GM19438 (cell line): ENCODE measurements at regions not wholly inside any gene's neighbourhood (a gene's known extent, or its start where the extent isn't known, plus 50 kb on each side); places are given as distances from the start of the nearest gene placed in this dataset.
"Not testable (repeated sequence)": the region's sequence is repeated elsewhere in the genome, so short reads cannot be mapped to it uniquely, and the experiment has no call there.

Experiments used
- ATAC-seq: cut with Tn5 transposase; IDR thresholded peaks from one replicate; pipeline ENCODE4 v1.9.1; 2021; ENCODE audit warnings: low read depth; ENCODE audit not compliant: unreplicated experiment

GRCh38 chr2:89198026-89198425, 506.6 kb downstream of the RPIA start:
- not testable (repeated sequence) for ATAC-seq

GRCh38 chr2:89199453-89200246, 508.2 kb downstream of the RPIA start:
- ATAC-seq = not testable (repeated sequence)

- ATAC-seq = not testable (repeated sequence)
Measured at GRCh38 chr2:89200247-89200527, 508.7 kb downstream of the RPIA start.

DNA sequence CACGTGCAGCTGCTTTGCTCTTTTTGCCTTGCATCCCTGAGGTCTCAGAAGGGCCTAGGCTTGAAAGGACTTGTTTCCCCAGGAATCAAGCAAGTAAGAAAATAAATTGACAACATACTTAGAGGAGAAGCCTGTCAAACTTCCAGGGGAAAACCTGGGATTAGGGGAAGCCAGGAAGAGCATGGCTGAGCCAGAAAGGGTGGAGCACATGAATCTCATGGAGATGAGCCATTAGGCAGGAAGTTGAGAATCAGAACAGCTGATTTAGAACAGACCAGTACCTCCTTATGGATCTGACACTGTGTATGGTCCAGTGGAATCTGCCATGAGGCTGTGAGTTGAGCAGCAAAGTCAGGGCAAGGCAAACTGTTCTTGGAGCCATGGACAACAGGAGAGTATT, 511.0 kb downstream of the RPIA start:
- not testable (repeated sequence) for ATAC-seq

DNA sequence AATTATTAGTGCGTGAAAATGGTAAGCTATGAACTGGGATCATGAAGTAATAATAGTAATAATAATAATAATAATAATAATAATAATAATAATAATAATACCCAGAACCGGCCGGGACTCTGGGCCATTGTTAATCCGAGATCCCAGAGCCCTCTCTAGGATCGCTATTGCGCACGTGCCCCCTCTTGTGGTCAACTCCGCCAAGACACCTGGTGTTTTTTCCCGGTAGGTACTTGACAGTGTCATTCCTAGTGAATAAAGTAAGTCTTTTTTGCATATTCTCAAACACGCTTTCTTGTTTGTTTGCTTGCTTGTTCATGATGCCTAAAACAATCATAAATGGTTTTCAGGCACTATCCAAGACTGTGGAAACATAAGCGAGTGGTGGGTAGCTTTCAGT, 513.7 kb downstream of the RPIA start:
- ATAC-seq = not testable (repeated sequence)

DNA sequence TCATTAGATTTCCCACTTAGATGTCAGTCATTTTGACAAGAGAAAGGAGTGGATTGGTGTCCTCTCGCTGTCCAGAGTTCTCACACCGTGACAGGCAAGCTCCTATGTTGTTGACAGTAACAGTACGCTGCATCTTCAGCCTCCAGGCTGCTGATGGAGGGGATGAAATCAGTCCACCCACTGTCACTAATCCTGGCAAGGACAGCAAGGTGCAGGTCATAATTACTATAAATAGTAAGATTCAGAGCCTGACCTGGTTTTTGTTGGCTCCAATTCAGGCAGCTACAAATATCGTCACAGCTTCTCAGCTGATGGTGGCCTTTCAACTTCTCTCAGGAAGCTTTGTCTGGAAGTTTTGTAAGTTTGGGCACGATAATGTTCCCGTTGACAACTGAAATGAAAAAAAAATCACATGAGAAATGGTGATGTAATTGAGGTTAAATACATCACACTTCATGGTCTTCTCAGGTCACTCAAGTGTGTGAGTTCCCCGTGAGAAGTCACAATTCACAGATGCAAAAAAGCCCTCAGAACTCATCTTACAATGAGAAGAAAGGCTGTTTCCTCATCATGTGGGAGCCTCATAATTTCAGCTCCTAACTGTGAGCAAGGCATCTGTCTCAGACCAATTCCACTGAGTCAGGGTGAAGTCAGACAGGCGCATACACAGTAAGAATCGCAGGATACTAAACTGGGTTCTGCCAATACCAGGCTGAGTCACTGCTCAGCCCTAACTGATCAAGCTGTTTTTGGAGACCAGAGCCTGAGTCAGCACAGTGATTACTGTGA, 516.9 kb downstream of the RPIA start:
- ATAC-seq = not testable (repeated sequence)

DNA sequence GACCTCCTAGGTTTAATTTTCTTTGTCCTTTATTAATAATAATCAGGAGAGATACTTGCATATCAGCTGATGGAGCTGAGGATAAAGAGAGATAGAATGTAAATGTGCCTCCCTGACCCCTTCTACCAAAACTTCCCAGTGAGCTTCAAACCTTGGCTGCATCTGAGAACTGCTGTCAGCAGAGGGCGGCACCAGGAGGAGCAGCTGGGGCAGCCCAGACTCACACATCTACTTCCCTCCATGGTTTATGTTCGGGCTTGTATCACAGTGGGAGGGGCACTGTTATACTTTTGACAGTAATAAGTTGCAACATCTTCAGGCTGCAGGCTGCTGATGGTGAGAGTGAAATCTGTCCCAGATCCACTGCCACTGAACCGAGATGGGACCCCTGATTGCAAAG, 521.7 kb downstream of the RPIA start:
- peak; percentile 70 for ATAC-seq

- peak; percentile 79 for ATAC-seq
Measured at GRCh38 chr2:89213811-89214210, 522.3 kb downstream of the RPIA start.

GRCh38 chr2:89221474-89221873, 530.0 kb downstream of the RPIA start:
- not testable (repeated sequence) for ATAC-seq

DNA sequence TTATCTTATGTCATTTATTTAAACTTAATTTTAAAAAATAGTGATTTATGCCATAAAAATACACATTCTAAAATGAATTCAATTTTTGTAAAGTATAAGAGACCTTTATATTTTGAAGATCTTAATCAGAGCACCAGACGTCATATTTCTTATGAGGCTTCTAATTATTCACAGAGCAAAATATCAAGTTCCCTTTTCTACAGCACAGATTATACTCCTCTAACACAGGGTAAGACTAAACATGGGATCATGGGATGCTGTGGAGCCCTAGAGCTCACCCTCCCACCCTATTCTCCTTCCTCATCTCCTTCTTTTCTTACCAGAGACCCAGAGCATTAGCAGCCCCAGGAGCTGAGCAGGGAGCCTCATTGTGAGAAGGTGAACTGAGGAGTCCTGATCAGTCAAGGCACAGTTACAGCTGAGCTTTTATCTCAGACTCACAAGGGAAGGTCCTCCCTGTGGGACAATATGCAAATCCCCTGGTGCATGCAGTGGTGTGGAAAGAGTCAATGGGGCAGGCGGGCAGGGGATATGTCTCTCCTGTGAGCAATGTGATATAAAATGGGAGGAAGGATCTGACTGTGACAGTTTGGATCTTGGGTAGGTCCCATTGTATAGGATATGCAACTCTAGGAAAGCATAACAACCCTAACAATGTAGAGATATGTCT, 530.7 kb downstream of the RPIA start:
- ATAC-seq = not testable (repeated sequence)

- ATAC-seq = not testable (repeated sequence)
Measured at GRCh38 chr2:89224803-89225202, 533.3 kb downstream of the RPIA start.

GRCh38 chr2:89229979-89230378, 538.5 kb downstream of the RPIA start:
- ATAC-seq = not testable (repeated sequence)

DNA sequence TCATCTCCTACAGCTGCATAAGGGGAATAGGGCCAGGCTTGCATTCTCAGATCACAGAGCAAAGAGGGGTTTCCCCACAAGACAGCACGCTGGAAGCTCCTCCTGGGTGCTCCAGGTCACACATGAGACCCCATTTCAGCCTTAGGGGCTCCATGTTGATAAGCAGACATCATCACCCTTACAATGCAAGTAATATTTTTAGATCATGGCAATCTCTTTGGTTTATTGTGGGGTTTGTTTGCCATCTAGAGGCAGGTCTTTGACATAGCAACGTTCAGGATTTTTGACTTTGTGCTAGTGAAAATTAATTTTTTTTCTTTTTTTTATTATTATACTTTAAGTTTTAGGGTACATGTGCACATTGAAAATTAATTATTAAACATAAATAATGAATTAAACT, 539.8 kb downstream of the RPIA start:
- not testable (repeated sequence) for ATAC-seq

GRCh38 chr2:89233931-89234330, 542.5 kb downstream of the RPIA start:
- not testable (repeated sequence) for ATAC-seq

DNA sequence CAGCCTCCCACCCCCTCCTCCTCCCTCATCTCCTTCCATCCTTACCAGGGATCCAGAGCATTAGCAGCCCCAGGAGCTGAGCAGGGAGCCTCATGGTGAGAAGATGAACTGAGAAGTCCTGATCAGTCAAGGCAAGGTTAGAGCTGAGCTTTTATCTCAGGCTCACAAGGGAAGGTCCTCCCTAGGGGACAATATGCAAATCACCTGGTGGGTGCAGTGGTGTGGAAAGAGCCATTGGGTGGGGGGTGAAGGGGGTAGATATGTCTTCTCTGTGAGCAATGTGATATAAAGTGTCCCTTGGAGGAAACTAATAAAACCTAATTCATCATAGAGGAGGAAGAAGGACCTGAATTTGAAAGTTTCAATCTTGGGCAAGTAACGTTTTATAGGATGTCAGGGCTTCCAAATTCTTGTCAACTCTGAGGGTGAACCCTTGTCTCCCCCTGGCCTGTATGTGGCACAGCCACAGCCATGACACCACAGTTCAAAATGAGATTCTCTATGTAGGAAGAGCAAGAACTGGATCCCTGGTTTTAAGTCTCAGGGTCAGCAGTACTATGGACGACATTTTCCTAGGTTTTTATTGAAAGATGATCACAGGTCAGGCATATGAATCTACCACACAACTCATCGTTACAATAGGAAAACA, 543.5 kb downstream of the RPIA start:
- not testable (repeated sequence) for ATAC-seq

- ATAC-seq = not testable (repeated sequence)
Measured at GRCh38 chr2:89236832-89237450, 545.5 kb downstream of the RPIA start.

GRCh38 chr2:89237783-89238182, 546.3 kb downstream of the RPIA start:
- ATAC-seq = not testable (repeated sequence)

- ATAC-seq = peak; percentile 92
Measured at GRCh38 chr2:89243114-89243700, 551.7 kb downstream of the RPIA start.

DNA sequence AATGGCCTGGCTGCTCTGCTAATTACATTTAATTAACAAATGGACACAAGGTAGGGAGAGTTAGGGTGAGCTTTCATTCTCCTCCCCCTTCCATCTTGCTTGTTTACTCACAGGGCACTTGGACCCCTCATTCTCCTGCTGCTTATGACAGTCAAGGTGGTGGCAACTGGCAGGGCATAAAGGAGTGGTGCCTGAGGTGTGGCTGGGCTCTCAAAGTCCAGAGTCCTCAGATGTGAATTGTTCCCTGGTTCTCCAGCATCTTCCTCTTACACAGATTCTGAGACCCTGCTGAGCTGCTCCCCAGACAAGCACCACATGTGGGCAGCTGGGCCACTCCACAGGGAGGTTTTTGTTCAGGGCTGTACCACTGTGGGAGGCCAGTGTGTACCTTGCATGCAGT, 552.9 kb downstream of the RPIA start:
- ATAC-seq = not testable (repeated sequence)

GRCh38 chr2:89245478-89245877, 554.0 kb downstream of the RPIA start:
- not testable (repeated sequence) for ATAC-seq
